SU-DHL-6 (cell line): ENCODE measurements at regions not wholly inside any gene's neighbourhood (a gene's known extent, or its start where the extent isn't known, plus 50 kb on each side); places are given as distances from the start of the nearest gene placed in this dataset.
A peak's percentile ranks its signal among the peaks of the same experiment; 100 is the strongest.

Experiments used
- H2AFZ ChIP-seq: fragments of 200-600 bp; sonication (generic); 2 replicates; pipeline ENCODE4 v1.6.1; 2014; ENCODE audit warnings: low read depth, mild to moderate bottlenecking, moderate library complexity, mixed read lengths, antibody characterized with exemption, low read length; ENCODE audit not compliant: severe bottlenecking
- H3F3A ChIP-seq: fragments of 200-600 bp; shearing (Covaris generic); 2 replicates; pipeline ENCODE4 v1.6.0; 2016; ENCODE audit warnings: antibody characterized with exemption, mild to moderate bottlenecking; ENCODE audit not compliant: insufficient read depth
- H3K27ac ChIP-seq: fragments of 200-600 bp; sonication (generic); 2 replicates; pipeline ENCODE4 v1.5.1; 2016; ENCODE audit warnings: low read depth, mild to moderate bottlenecking, low read length, moderate library complexity, mixed read lengths
- H3K27me3 ChIP-seq: fragments of 200-600 bp; sonication (generic), shearing (Covaris generic); 2 replicates; pipeline ENCODE4 v1.6.0; 2014; ENCODE audit warnings: mild to moderate bottlenecking, low read length
- H3K36me3 ChIP-seq: fragments of 200-600 bp; sonication (generic); 2 replicates; pipeline ENCODE4 v1.6.1; 2014; ENCODE audit warnings: mild to moderate bottlenecking, low read length, mixed read lengths
- H3K4me2 ChIP-seq: fragments of 300-600, 200-600 bp; shearing (Covaris generic), sonication (generic); 2 replicates; pipeline ENCODE4 v1.6.0; 2014; ENCODE audit warnings: low read length, low read depth, mild to moderate bottlenecking; ENCODE audit not compliant: poor library complexity, severe bottlenecking
- H3K4me3 ChIP-seq: fragments of 200-600 bp; sonication (generic); 2 replicates; pipeline ENCODE4 v1.5.1; 2014; ENCODE audit warnings: antibody characterized with exemption, low read length, mild to moderate bottlenecking, mixed read lengths; ENCODE audit not compliant: insufficient read depth, poor library complexity, severe bottlenecking
- H3K79me2 ChIP-seq: fragments of 200-600 bp; sonication (generic); 2 replicates; pipeline ENCODE4 v1.6.1; 2014; ENCODE audit warnings: mild to moderate bottlenecking, low read length, moderate library complexity; ENCODE audit not compliant: insufficient read depth
- H3K9ac ChIP-seq: fragments of 200-600 bp; sonication (generic); 2 replicates; pipeline ENCODE4 v1.7.0; 2014; ENCODE audit warnings: mild to moderate bottlenecking, low read length
- H3K9me2 ChIP-seq: fragments of 200-600 bp; sonication (generic); replicated peaks from 2 replicates; pipeline ENCODE4 v1.6.1; 2014; ENCODE audit warnings: low read length; ENCODE audit not compliant: insufficient read depth
- H3K9me3 ChIP-seq: fragments of 200-600 bp; sonication (generic); 2 replicates; pipeline ENCODE4 v1.6.1; 2014; ENCODE audit warnings: low read length, mixed read lengths; ENCODE audit not compliant: insufficient read depth
- H4K20me1 ChIP-seq: fragments of 200-600 bp; sonication (generic); 2 replicates; pipeline ENCODE4 v1.6.1; 2014; ENCODE audit warnings: low read depth, mild to moderate bottlenecking, antibody characterized with exemption, low read length, moderate library complexity, mixed read lengths
- CTCF ChIP-seq: fragments of 200-600 bp; sonication (generic); IDR thresholded peaks from one replicate; pipeline ENCODE4 v1.5.1; 2017; ENCODE audit warnings: antibody characterized with exemption, mild to moderate bottlenecking, low read length, moderate library complexity; ENCODE audit not compliant: insufficient read depth, poor library complexity, severe bottlenecking
- EZH2phosphoT487 ChIP-seq: fragments of 200-600 bp; sonication (generic), shearing (Covaris generic); conservative IDR thresholded peaks from 2 replicates; pipeline ENCODE4 v1.6.1; 2018; ENCODE audit warnings: mild to moderate bottlenecking, antibody characterized with exemption, low read length, moderate library complexity, mixed read lengths

GRCh38 chr1:194394676-194395075 lies 1208.3 kb upstream of the B3GALT2 start:
- H2AFZ ChIP-seq, result peak overlapping the region; percentile 72
- no peaks in the 10 kb centered on the region; the same call in 1 of the 2 replicates for H3K36me3 ChIP-seq
- H3K9me3 ChIP-seq, result no peaks in the 10 kb centered on the region
- no peak overlapping the region for H3K27ac ChIP-seq
- H3F3A ChIP-seq, result no peaks in the 10 kb centered on the region
- H3K27me3 ChIP-seq, result no peaks in the 10 kb centered on the region
- no peak overlapping the region for H3K4me3 ChIP-seq
- H3K4me2 ChIP-seq, result no peak overlapping the region
- TF ChIP-seq CTCF (no peak), EZH2phosphoT487 (no peak)
- no peaks in the 10 kb centered on the region for H4K20me1 ChIP-seq
- no peak overlapping the region for H3K9ac ChIP-seq
- no peaks in the 10 kb centered on the region for H3K9me2 ChIP-seq
- H3K79me2 ChIP-seq, result no peaks in the 10 kb centered on the region

GRCh38 chr1:194387531-194387930 lies 1201.1 kb upstream of the B3GALT2 start:
- Histone ChIP-seq H3F3A (no peaks in the 10 kb centered on the region), H3K36me3 (no peaks in the 10 kb centered on the region), H2AFZ (peak overlapping the region; percentile 82), H3K9me3 (no peaks in the 10 kb centered on the region; the same call in 1 of the 2 replicates), H3K9ac (no peak overlapping the region), H3K4me2 (no peak overlapping the region), H3K9me2 (no peaks in the 10 kb centered on the region), H4K20me1 (no peaks in the 10 kb centered on the region), H3K27ac (no peak overlapping the region), H3K79me2 (no peaks in the 10 kb centered on the region), H3K27me3 (no peaks in the 10 kb centered on the region), H3K4me3 (no peak overlapping the region)
- TF ChIP-seq EZH2phosphoT487 (no peak), CTCF (no peak)

GRCh38 chr1:194378517-194378916 lies 1192.1 kb upstream of the B3GALT2 start:
- H3K9me2 ChIP-seq, result no peaks in the 10 kb centered on the region
- no peak overlapping the region for H3K27ac ChIP-seq
- no peaks in the 10 kb centered on the region for H3K79me2 ChIP-seq
- H3K9me3 ChIP-seq, result no peaks in the 10 kb centered on the region
- no peaks in the 10 kb centered on the region for H4K20me1 ChIP-seq
- no peak overlapping the region for H3K9ac ChIP-seq
- no peaks in the 10 kb centered on the region for H3F3A ChIP-seq
- no peak overlapping the region for H3K4me2 ChIP-seq
- TF ChIP-seq CTCF, result no peak
- TF ChIP-seq EZH2phosphoT487, result no peak
- no peak overlapping the region for H3K4me3 ChIP-seq
- no peaks in the 10 kb centered on the region for H3K36me3 ChIP-seq
- H3K27me3 ChIP-seq, result no peaks in the 10 kb centered on the region
- H2AFZ ChIP-seq, result peak overlapping the region; percentile 21

GRCh38 chr1:194374649-194375048 lies 1188.2 kb upstream of the B3GALT2 start:
- Histone ChIP-seq H4K20me1 (no peaks in the 10 kb centered on the region), H3K9me3 (no peaks in the 10 kb centered on the region), H3K36me3 (peaks cover 3% of the 10 kb centered on the region; the same call in 1 of the 2 replicates), H3K27ac (no peak overlapping the region), H2AFZ (peak overlapping the region; percentile 27), H3F3A (no peaks in the 10 kb centered on the region), H3K4me3 (no peak overlapping the region), H3K9me2 (no peaks in the 10 kb centered on the region), H3K27me3 (no peaks in the 10 kb centered on the region), H3K9ac (no peak overlapping the region), H3K4me2 (no peak overlapping the region), H3K79me2 (no peaks in the 10 kb centered on the region)
- TF ChIP-seq EZH2phosphoT487 (no peak), CTCF (no peak)
